HK-2 (cell line): ENCODE measurements at regions not wholly inside any gene's neighbourhood (a gene's known extent, or its start where the extent isn't known, plus 50 kb on each side); places are given as distances from the start of the nearest gene placed in this dataset.

Source experiments
- DNase-seq: peaks from one replicate; pipeline ENCODE4 v3.0.0-alpha.2; 2018; ENCODE audit not compliant: unreplicated experiment

- DNase-seq: no peak
Observed at GRCh38 chr10:88023676-88024075, 160.3 kb downstream of the PTEN start.

GRCh38 chr10:88026031-88026430 is 162.6 kb downstream of the PTEN start:
- no peak for DNase-seq

- no peak for DNase-seq
Observed at GRCh38 chr10:88027570-88027969, 164.1 kb downstream of the PTEN start.

GRCh38 chr10:88028072-88028471 is 164.6 kb downstream of the PTEN start:
- no peak for DNase-seq

DNA sequence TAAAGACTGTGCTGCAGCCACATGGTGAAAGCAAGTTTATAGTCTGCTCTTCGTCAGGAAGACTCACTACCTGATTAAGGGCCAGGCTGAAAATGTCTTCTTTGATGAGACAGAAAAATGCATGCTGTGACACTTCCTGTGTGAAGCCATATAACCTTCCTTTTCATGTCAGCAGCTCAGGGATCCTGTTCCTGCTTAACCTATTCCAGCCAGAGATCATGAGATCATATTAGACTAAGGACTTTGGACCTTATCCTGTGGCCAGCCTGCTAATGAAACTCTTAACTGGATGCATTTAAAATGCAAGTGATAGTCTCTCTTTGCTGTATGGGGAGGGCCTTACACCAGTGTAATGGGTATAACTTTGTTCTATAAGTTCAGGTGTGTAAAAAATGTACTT is 165.2 kb downstream of the PTEN start:
- DNase-seq: no peak

DNA sequence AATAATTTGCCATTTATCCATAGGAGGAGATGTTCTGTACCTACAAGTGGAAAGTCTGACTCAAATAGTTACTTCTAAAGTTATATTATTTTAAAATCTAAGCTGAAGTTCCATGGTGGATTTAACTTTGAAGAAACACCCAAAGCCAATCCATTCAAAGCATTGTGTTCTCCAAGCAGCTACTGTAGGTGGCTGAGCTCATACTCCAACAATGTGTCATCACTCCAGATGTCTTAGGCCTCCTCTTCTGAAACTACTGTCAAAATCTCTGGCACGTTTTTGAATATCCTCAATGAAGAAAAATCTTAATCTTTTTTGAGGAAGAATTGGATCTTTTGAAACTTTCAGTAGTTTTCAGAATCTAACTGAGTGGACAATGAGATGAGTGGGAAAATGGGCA is 169.1 kb downstream of the PTEN start:
- no peak for DNase-seq

- DNase-seq: no peak
Observed at GRCh38 chr10:88033385-88033784, 170.0 kb downstream of the PTEN start.

DNA sequence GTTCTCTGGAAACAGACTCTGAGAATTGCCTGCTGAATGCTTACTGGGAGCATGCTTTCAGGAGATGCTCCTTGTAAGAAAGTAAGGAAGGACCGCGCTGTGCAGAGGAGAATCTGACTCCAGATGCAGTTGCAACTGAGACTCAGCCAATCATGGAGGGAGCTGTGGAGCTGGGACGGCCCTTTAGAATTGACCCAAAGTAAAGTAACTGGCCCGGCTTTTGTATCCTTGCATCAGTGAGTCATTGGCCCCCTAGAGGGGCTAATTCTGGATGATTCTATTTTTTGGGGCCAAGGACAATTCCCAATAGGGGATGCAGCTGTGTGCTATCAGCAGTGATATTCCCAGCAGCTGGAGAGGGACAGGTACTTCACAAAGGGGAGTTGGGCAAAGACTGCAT is 170.4 kb downstream of the PTEN start:
- no peak for DNase-seq

DNA sequence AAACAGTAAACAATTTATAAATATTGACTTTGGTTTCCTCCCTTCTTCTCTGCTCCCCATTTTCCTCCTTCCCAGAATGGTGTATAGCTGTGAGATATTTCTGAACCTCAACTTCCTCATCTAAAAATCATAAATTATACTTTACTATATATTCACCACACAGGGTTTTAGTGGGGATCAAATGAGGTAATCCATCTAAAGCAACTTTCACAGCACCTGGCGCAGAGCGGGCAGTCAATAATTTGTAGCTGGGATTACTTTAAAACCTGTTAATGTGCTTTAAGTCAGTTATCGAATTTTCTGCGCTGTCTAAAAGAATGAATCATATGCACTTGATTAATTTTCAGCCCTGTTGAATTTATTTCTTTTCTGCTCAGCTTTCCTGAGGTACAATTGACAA is 172.7 kb downstream of the PTEN start:
- no peak for DNase-seq

GRCh38 chr10:88037623-88038022 is 174.2 kb downstream of the PTEN start:
- no peak for DNase-seq

DNA sequence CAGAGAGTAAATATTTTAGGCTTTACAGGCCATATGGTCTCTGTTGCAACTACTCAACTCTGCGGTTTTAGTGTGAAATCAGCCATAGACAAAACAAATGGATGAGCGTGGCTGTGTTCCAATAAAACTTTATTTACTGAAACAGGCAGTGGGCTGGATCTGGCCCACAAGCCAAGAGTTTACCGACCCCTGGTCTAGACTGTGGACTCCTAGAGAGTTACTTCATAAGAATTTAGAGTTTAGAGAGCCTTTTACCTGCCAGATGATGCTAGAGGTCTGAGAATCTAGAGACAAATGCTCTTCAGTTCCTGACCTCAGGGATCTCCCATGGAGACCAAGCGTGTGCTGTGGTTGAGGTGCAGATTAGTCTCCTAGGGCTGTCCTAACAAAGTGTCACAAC is 174.8 kb downstream of the PTEN start:
- no peak for DNase-seq

DNA sequence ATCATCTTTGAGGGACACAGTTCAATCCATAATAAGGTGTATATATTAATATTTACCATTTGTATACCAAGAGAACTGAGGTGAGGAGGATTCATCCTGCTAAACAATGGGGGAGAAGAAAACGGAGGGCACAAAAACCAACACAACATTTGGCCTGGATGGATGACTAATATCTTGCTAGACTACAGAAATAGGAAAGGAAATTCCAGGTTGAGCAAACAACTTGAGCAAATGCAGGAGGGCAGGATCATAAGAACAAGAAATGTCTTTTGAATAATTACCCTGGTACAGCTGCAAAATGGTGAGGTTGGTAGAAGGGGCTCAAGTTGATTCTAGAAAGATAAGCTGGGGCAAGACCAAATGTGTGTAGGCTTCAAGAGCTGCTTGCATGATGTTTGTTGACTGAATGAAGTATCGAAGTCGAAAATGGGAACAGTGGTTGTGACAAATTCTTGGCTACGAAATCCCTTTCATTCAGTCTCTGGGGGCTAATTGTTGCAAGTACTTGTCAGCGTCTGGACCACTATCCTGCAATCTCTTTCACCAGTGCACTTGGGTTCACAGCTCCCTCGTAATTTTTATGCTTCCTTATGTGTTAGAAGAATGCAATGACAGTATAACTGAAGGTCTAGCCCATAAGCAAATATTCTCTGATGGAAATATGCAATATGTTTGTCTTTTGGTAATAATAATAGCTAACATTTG is 176.2 kb downstream of the PTEN start:
- DNase-seq: no peak

DNA sequence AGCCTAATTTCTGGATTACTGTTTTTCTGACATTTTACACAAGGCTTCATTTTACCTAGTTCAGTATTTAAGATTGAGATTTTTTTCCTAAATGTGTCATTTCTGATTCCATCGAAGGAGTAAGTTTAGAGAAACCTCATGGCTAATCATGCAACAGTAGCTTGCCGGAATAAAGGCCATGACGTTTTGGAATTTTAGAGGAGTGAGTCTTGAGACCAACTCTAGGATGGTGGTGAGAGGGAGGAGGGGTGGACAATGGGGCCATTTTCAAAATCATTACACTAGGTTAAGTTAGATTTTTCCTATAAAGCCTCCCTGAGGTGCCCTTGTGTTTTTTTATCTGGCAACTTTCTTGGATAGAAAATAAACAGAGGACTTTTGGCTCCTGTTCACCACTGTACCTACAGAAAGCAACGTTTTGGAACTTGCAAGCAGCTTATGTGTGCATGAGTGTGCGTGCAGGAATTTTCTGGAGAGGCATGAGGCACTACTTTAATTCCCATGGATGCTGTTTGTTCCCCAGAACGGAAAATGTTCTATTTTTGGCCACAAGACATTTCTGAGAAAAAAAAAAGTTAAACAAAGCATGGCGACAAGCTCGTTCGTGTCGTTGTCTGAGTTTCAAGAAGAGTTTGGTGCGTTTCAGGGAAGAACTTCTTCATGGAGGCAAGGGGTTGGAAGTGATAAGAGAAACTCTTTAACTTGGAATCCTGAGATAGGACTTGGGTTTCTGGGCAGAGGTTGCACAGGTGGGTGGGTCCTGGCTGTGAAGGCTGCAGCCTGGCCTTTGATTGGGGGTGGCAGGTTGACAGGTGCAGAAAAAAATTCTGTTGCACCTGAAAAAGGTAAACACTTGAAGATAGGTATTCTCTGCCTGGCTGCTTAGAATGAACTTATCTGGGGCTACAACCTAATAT is 178.1 kb downstream of the PTEN start:
- DNase-seq: no peak

DNA sequence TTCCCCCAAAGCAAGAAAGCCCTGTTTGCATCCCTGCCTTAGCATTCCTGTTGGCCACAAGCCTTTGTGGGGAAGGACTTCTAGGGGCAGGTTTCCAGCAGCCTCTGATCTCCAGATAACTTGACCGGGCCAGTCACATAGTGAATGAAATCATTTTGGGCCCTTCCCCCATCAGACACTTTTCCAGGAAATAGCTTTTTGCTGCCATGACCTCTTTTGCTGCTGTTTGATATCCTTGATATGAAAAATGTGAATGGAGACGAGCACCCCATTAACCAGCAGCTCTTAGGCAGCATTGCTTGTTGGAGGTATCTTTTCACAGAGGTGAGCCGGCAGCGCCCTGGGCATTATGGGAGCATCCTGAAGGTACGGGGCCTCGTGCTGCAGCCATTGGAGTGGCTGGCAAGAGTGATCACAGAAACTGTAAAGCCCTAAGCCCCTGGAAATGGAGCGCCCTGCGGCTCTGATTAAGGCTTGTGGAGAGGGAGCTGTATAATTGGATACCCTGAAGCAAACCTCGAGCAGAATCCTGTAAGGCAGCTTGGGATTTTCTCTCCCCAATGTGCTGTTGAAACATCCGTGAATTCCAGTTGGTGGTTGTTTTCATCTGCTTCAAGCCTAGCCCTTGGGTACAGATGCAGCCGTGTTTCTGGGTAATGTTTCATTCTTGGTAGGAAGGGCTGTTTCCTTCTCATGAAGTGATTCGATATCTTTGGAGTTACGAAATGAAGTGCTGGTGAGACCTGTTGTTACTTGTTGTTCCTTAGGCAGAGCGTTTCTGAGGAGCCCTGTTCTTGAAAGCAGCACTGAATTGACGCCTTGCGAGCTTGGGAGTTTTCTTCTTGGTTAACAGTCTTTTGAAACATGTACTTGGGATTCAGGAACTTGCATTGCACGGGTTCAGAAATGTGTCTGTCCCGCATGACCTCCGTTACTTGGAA is 179.0 kb downstream of the PTEN start:
- DNase-seq: no peak

DNA sequence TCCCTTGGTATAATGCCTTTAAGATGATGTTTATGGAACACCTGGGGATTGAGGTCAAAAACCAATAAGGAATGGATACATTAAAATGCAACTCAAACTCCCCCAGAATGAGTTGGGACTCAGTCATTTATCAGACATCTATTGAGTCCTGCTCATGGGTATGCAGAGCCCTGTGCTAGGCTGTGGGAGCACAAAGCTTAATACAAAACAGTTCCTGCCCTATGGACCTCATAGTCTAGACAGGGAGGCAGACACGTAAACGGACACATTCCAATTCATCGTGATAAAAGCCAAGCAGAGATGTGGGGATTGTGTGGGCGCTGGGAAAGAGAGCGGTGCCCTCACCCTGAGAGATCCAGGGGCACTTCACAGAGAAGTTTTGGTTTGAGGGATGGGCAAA is 181.7 kb downstream of the PTEN start:
- no peak for DNase-seq

DNA sequence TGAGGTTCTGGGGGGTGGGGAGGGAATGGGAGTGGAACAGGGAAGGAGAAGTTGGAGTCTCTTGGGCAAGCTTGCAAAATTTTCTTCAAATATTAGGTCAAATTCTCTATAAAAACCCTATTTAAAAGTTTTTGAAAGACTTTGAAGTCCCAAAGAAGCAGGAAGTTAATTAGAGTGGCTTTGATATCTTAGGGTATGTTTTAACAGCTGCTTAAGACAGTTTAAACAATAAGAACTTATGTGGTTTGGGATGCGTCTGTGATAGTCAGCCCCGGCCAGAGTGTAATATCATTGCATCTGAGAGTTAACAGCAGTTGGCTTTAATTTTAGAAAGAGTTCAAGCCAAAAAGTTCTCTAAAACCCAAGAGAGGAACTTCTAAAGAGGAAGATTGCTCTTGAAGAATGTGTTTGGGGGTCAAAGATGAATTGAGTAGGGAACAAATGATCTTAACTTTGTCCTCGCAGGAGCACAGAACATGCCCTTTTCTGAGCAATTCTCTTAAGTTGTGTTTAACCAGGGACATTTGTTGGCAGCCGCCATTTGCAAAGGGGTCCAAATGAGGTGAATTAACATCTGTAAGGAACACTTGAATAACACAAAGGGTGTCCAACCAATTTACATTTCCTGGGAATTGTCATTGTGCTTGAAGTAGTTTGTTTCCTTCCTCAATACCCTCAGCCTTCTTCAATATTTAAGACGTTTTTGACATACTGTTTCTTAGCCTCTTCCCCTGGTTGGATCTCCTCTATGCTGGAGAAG is 182.4 kb downstream of the PTEN start:
- DNase-seq: no peak

GRCh38 chr10:88047579-88047978 is 184.2 kb downstream of the PTEN start:
- no peak for DNase-seq

DNA sequence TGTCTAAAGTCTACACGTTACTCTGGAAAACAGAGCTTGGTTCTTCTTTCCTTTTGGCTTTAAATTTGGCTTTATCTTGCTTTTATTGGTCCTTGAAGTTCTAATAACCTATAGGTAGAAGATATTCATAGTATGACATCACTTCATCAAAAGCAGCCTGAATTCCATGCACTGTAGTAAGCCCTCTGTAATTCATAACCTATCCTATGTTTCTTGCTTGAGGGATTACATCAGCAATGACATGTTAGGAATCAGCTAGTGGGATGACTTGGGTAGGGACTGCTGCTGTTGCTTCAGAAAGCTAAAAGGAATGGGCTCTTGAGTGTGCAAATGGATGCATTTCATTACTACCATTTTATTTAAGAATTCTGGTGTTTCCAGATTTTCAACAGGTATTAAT is 184.9 kb downstream of the PTEN start:
- DNase-seq: no peak

GRCh38 chr10:88049204-88049603 is 185.8 kb downstream of the PTEN start:
- no peak for DNase-seq

DNA sequence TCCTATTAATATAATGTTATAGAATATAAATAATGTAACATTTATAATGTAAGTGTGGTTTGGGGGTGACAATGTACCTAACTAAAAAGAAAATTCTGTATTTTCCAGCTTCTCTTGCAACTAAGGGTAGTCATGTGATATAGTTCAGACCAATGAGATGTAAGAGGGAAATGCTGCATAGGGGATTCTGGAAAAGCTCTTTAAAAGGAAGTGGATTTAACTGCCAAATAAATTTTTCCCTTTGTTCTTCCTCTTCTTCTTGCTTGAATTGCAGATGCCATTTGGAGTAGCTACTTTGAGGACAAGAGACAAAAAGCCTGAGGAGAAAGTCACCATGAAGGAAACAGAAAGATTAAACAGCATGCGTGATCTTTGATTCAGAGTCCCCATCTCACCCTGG is 194.3 kb downstream of the PTEN start:
- no peak for DNase-seq

DNA sequence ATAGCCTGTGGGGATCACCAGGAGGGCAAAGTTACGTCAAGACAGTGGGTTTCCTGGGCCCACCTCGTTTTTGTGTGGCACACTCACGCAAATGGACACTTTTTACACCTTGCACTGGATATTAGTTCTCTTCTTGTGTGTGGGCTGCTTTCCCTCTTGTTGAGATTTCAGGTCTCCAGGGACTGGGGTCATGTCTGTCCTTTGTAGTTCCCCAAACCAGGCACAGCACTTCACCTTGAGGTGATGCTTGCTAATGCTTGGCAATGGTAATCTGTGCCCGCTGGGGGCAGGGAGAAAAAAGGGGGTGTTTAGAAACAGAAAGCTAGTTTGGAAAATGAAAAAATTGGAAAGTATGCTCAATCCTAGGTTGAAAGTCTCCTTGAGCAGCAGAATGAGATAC is 195.3 kb downstream of the PTEN start:
- DNase-seq: no peak
